Parathyroid adenoma (tissue), 2 donors: ENCODE measurements at regions not wholly inside any gene's neighbourhood (a gene's known extent, or its start where the extent isn't known, plus 50 kb on each side); places are given as distances from the start of the nearest gene placed in this dataset.

Experiments used
- H2AFZ ChIP-seq: fragments of 300-600 bp; sonication (generic); one replicate; pipeline ENCODE4 v1.7.0; 2017; ENCODE audit warnings: antibody characterized with exemption, mild to moderate bottlenecking
- H3K27ac ChIP-seq: fragments of 300-600 bp; sonication (generic); one replicate; pipeline ENCODE4 v1.7.0; 2017
- H3K27me3 ChIP-seq: fragments of 300-600 bp; sonication (generic); one replicate; pipeline ENCODE4 v1.7.0; 2017; ENCODE audit warnings: low read length; ENCODE audit not compliant: control insufficient read depth, insufficient read depth
- H3K36me3 ChIP-seq: fragments of 300-600 bp; sonication (generic); one replicate; pipeline ENCODE4 v1.7.0; 2017; ENCODE audit warnings: low read length; ENCODE audit not compliant: control insufficient read depth, insufficient read depth
- H3K4me1 ChIP-seq: fragments of 300-600 bp; sonication (generic); one replicate; pipeline ENCODE4 v1.7.0; 2017; ENCODE audit warnings: control low read depth
- H3K4me2 ChIP-seq: fragments of 300-600 bp; sonication (generic); one replicate; pipeline ENCODE4 v1.7.0; 2017; ENCODE audit warnings: low read length
- H3K4me3 ChIP-seq: fragments of 300-600 bp; sonication (generic); one replicate; pipeline ENCODE4 v1.7.0; 2017; ENCODE audit warnings: low read depth, low read length
- H3K79me2 ChIP-seq: fragments of 300-600 bp; sonication (generic); one replicate; pipeline ENCODE4 v1.7.0; 2017; ENCODE audit warnings: control low read depth
- H3K9ac ChIP-seq: fragments of 300-600 bp; sonication (generic); one replicate; pipeline ENCODE4 v1.7.0; 2017; ENCODE audit warnings: mild to moderate bottlenecking
- H3K9me3 ChIP-seq: fragments of 300-600 bp; sonication (generic); one replicate; pipeline ENCODE4 v1.7.0; 2017; ENCODE audit warnings: low read length; ENCODE audit not compliant: control insufficient read depth
- CTCF ChIP-seq: fragments of 300-600 bp; sonication (generic); IDR thresholded peaks from one replicate; pipeline ENCODE4 v1.7.0; 2017; ENCODE audit warnings: antibody characterized with exemption, mild to moderate bottlenecking
- donor health status: primary hyperparathyroidism.

GRCh38 chrY:15465880-15466279, 941.6 kb downstream of the NLGN4Y start:
- no peak overlapping the region for H2AFZ ChIP-seq
- no peak overlapping the region for H3K4me2 ChIP-seq
- no peaks in the 10 kb centered on the region for H3K4me1 ChIP-seq
- no peak overlapping the region for H3K4me3 ChIP-seq
- no peak for TF ChIP-seq CTCF
- no peaks in the 10 kb centered on the region for H3K27me3 ChIP-seq
- no peak overlapping the region for H3K27ac ChIP-seq
- no peaks in the 10 kb centered on the region for H3K9me3 ChIP-seq
- H3K36me3 ChIP-seq, result no peaks in the 10 kb centered on the region
- H3K79me2 ChIP-seq, result no peaks in the 10 kb centered on the region
- H3K9ac ChIP-seq, result no peak overlapping the region

GRCh38 chrY:15466891-15467290, 942.6 kb downstream of the NLGN4Y start:
- H3K79me2 ChIP-seq, result no peaks in the 10 kb centered on the region
- H3K4me1 ChIP-seq, result no peaks in the 10 kb centered on the region
- H3K36me3 ChIP-seq, result no peaks in the 10 kb centered on the region
- H3K4me3 ChIP-seq, result no peak overlapping the region
- H2AFZ ChIP-seq, result no peak overlapping the region
- H3K9ac ChIP-seq, result no peak overlapping the region
- no peak overlapping the region for H3K4me2 ChIP-seq
- H3K27me3 ChIP-seq, result no peaks in the 10 kb centered on the region
- no peak for TF ChIP-seq CTCF
- no peaks in the 10 kb centered on the region for H3K9me3 ChIP-seq
- H3K27ac ChIP-seq, result no peak overlapping the region

GRCh38 chrY:15468091-15468490, 943.8 kb downstream of the NLGN4Y start:
- Histone ChIP-seq H3K9me3 (no peaks in the 10 kb centered on the region), H2AFZ (no peak overlapping the region), H3K79me2 (no peaks in the 10 kb centered on the region), H3K27ac (no peak overlapping the region), H3K27me3 (no peaks in the 10 kb centered on the region), H3K36me3 (no peaks in the 10 kb centered on the region), H3K4me1 (no peaks in the 10 kb centered on the region), H3K4me3 (no peak overlapping the region), H3K4me2 (no peak overlapping the region), H3K9ac (no peak overlapping the region)
- TF ChIP-seq CTCF, result no peak

- TF ChIP-seq CTCF, result no peak
- Histone ChIP-seq H3K27me3 (no peaks in the 10 kb centered on the region), H3K4me2 (no peak overlapping the region), H3K9me3 (no peaks in the 10 kb centered on the region), H2AFZ (no peak overlapping the region), H3K9ac (no peak overlapping the region), H3K4me1 (no peaks in the 10 kb centered on the region), H3K36me3 (no peaks in the 10 kb centered on the region), H3K27ac (no peak overlapping the region), H3K4me3 (no peak overlapping the region), H3K79me2 (no peaks in the 10 kb centered on the region)
Measured at GRCh38 chrY:15471371-15471770, 947.0 kb downstream of the NLGN4Y start.

- Histone ChIP-seq H3K79me2 (no peaks in the 10 kb centered on the region), H3K4me1 (no peaks in the 10 kb centered on the region)
- TF ChIP-seq CTCF, result no peak
Measured at GRCh38 chrY:15478348-15478963, 954.1 kb downstream of the NLGN4Y start.

More at GRCh38 chrY:15478348-15478963, 954.1 kb downstream of the NLGN4Y start:
- no peak overlapping the region for H2AFZ ChIP-seq
- no peak overlapping the region for H3K27ac ChIP-seq
- no peak overlapping the region for H3K4me2 ChIP-seq
- H3K9me3 ChIP-seq, result no peaks in the 10 kb centered on the region
- H3K27me3 ChIP-seq, result no peaks in the 10 kb centered on the region
- H3K9ac ChIP-seq, result no peak overlapping the region
- H3K36me3 ChIP-seq, result no peaks in the 10 kb centered on the region
- no peak overlapping the region for H3K4me3 ChIP-seq
